SK-N-MC (cell line): ENCODE measurements at regions not wholly inside any gene's neighbourhood (a gene's known extent, or its start where the extent isn't known, plus 50 kb on each side); places are given as distances from the start of the nearest gene placed in this dataset.

Experiments used
- DNase-seq: peaks from one replicate; pipeline ENCODE4 v3.0.0-alpha.2; 2011; ENCODE audit warnings: low read depth, low spot score
- H3K27ac ChIP-seq: fragments of 200-600 bp; sonication (generic); 2 replicates; pipeline ENCODE4 v1.5.1; 2016; ENCODE audit warnings: mixed run types
- H3K36me3 ChIP-seq: fragments of 200-600 bp; sonication (generic); 2 replicates; pipeline ENCODE4 v1.6.1; 2017; ENCODE audit warnings: antibody characterized with exemption, low read length, mixed read lengths; ENCODE audit not compliant: insufficient read depth
- H3K4me3 ChIP-seq: fragments of 200-600 bp; sonication (generic); 2 replicates; pipeline ENCODE4 v1.5.1; 2016
- H3K9ac ChIP-seq: fragments of 200-600 bp; sonication (generic); 2 replicates; pipeline ENCODE4 v1.8.0; 2017; ENCODE audit warnings: mixed run types, mixed read lengths; ENCODE audit not compliant: insufficient read length
- H3K9me3 ChIP-seq: fragments of 200-600 bp; sonication (generic); 2 replicates; pipeline ENCODE4 v1.6.1; 2017; ENCODE audit warnings: low read depth, mild to moderate bottlenecking, antibody characterized with exemption, low read length, moderate library complexity, mixed read lengths
- EZH2 ChIP-seq: fragments of 200-600 bp; sonication (generic); IDR thresholded peaks from one replicate; pipeline ENCODE4 v1.6.1; 2017; ENCODE audit warnings: antibody characterized with exemption
- FOXP2 ChIP-seq: optimal IDR thresholded peaks from 2 replicates; pipeline ENCODE3; 2011; ENCODE audit warnings: mild to moderate bottlenecking, moderate library complexity; ENCODE audit not compliant: insufficient read depth; ENCODE audit errors: extremely low read length, control extremely low read depth
- POLR2AphosphoS5 ChIP-seq: IDR thresholded peaks from 2 replicates; pipeline ENCODE4 v1.6.1; 2012; ENCODE audit warnings: mild to moderate bottlenecking, low read depth, low read length, borderline replicate concordance

- no peak for DNase-seq
- H3K36me3 ChIP-seq, result no peaks in the 10 kb centered on the region
- H3K4me3 ChIP-seq, result no peak overlapping the region
- no peak overlapping the region for H3K9ac ChIP-seq
- TF ChIP-seq FOXP2 (no peak), EZH2 (no peak), POLR2AphosphoS5 (no peak)
- no peaks in the 10 kb centered on the region for H3K9me3 ChIP-seq
- no peak overlapping the region for H3K27ac ChIP-seq
Observed at GRCh38 chr2:133900909-133901308, 332.6 kb upstream of the NCKAP5 start.

- H3K4me3 ChIP-seq, result no peak overlapping the region
- no peak for TF ChIP-seq POLR2AphosphoS5
- no peak for TF ChIP-seq FOXP2
- TF ChIP-seq EZH2, result no peak
- H3K9ac ChIP-seq, result no peak overlapping the region
- H3K36me3 ChIP-seq, result no peaks in the 10 kb centered on the region
- no peaks in the 10 kb centered on the region for H3K9me3 ChIP-seq
- DNase-seq, result no peak
- no peak overlapping the region for H3K27ac ChIP-seq
Observed at GRCh38 chr2:133906396-133906795, 338.1 kb upstream of the NCKAP5 start.

- no peaks in the 10 kb centered on the region for H3K36me3 ChIP-seq
- H3K27ac ChIP-seq, result no peak overlapping the region
- no peaks in the 10 kb centered on the region for H3K9me3 ChIP-seq
Observed at GRCh38 chr2:133906926-133907325, 338.7 kb upstream of the NCKAP5 start.

GRCh38 chr2:133908171-133908570, 339.9 kb upstream of the NCKAP5 start:
- no peak overlapping the region for H3K27ac ChIP-seq
- TF ChIP-seq EZH2 (no peak), FOXP2 (no peak), POLR2AphosphoS5 (no peak)
- H3K9me3 ChIP-seq, result no peaks in the 10 kb centered on the region

More at GRCh38 chr2:133906926-133907325, 338.7 kb upstream of the NCKAP5 start:
- no peak for TF ChIP-seq FOXP2
- no peak for TF ChIP-seq EZH2
- TF ChIP-seq POLR2AphosphoS5, result no peak
- DNase-seq, result no peak
- Histone ChIP-seq H3K4me3 (no peak overlapping the region), H3K9ac (no peak overlapping the region)

GRCh38 chr2:133918141-133918540, 335.7 kb upstream of the MGAT5 start:
- H3K36me3 ChIP-seq, result no peaks in the 10 kb centered on the region
- TF ChIP-seq POLR2AphosphoS5 (no peak), FOXP2 (no peak), EZH2 (no peak)
- no peak overlapping the region for H3K4me3 ChIP-seq
- no peaks in the 10 kb centered on the region for H3K9me3 ChIP-seq
- no peak overlapping the region for H3K9ac ChIP-seq
- H3K27ac ChIP-seq, result no peak overlapping the region
- no peak for DNase-seq

More at GRCh38 chr2:133908171-133908570, 339.9 kb upstream of the NCKAP5 start:
- H3K4me3 ChIP-seq, result no peak overlapping the region
- H3K36me3 ChIP-seq, result no peaks in the 10 kb centered on the region
- H3K9ac ChIP-seq, result no peak overlapping the region
- DNase-seq, result no peak

GRCh38 chr2:133919285-133919684, 334.6 kb upstream of the MGAT5 start:
- no peak for DNase-seq
- TF ChIP-seq EZH2, result no peak
- no peak for TF ChIP-seq POLR2AphosphoS5
- no peak for TF ChIP-seq FOXP2
- Histone ChIP-seq H3K27ac (no peak overlapping the region), H3K9ac (no peak overlapping the region), H3K4me3 (no peak overlapping the region), H3K9me3 (no peaks in the 10 kb centered on the region), H3K36me3 (no peaks in the 10 kb centered on the region)

- Histone ChIP-seq H3K27ac (no peak overlapping the region), H3K9ac (no peak overlapping the region), H3K36me3 (no peaks in the 10 kb centered on the region), H3K9me3 (no peaks in the 10 kb centered on the region), H3K4me3 (no peak overlapping the region)
- no peak for TF ChIP-seq POLR2AphosphoS5
- TF ChIP-seq FOXP2, result no peak
- TF ChIP-seq EZH2, result no peak
- DNase-seq, result no peak
Observed at GRCh38 chr2:133927894-133928293, 326.0 kb upstream of the MGAT5 start.

- Histone ChIP-seq H3K27ac (no peak overlapping the region), H3K36me3 (no peaks in the 10 kb centered on the region), H3K9ac (no peak overlapping the region), H3K4me3 (no peak overlapping the region), H3K9me3 (no peaks in the 10 kb centered on the region)
- TF ChIP-seq EZH2, result no peak
- no peak for TF ChIP-seq POLR2AphosphoS5
- TF ChIP-seq FOXP2, result no peak
- no peak for DNase-seq
Observed at GRCh38 chr2:133936096-133936495, 317.8 kb upstream of the MGAT5 start.

GRCh38 chr2:133936601-133937000, 317.3 kb upstream of the MGAT5 start:
- TF ChIP-seq FOXP2 (no peak), EZH2 (no peak), POLR2AphosphoS5 (no peak)

GRCh38 chr2:133937669-133938068, 316.2 kb upstream of the MGAT5 start:
- no peak for DNase-seq
- TF ChIP-seq POLR2AphosphoS5 (no peak), FOXP2 (no peak)
- Histone ChIP-seq H3K36me3 (no peaks in the 10 kb centered on the region), H3K9ac (no peak overlapping the region), H3K27ac (no peak overlapping the region), H3K4me3 (no peak overlapping the region), H3K9me3 (no peaks in the 10 kb centered on the region)

More at GRCh38 chr2:133936601-133937000, 317.3 kb upstream of the MGAT5 start:
- Histone ChIP-seq H3K9ac (no peak overlapping the region), H3K36me3 (no peaks in the 10 kb centered on the region), H3K4me3 (no peak overlapping the region), H3K9me3 (no peaks in the 10 kb centered on the region), H3K27ac (no peak overlapping the region)
- no peak for DNase-seq
